ENCODE measurements at regions not wholly inside any gene's neighbourhood (a gene's known extent, or its start where the extent isn't known, plus 50 kb on each side); places are given as distances from the start of the nearest gene placed in this dataset.

GRCh38 chr9:89882930-89883361 is 278.1 kb downstream of the GADD45G start:
- H3K4me3 Mint-ChIP-seq, result no peak overlapping the region
- H3K36me3 Mint-ChIP-seq (ENCODE audit: insufficient read depth), result no peaks in the 10 kb centered on the region
- H3K4me1 Mint-ChIP-seq (ENCODE audit: low read depth in 2 of 2), result no peaks in the 10 kb centered on the region
- H3K27me3 Mint-ChIP-seq, result no peaks in the 10 kb centered on the region
- H3K27ac Mint-ChIP-seq, result no peak overlapping the region
- H3K9me3 Mint-ChIP-seq, result no peaks in the 10 kb centered on the region
- no peak for ATAC-seq (replicated peaks)
- DNase-seq, result no peak

GRCh38 chr9:89883401-89884341 is 278.9 kb downstream of the GADD45G start:
- H3K4me3 Mint-ChIP-seq, result no peak overlapping the region
- H3K9me3 Mint-ChIP-seq, result no peaks in the 10 kb centered on the region
- no peak overlapping the region for H3K27ac Mint-ChIP-seq
- no peaks in the 10 kb centered on the region for H3K27me3 Mint-ChIP-seq
- DNase-seq (no peak), ATAC-seq (replicated peaks) (no peak)
- no peaks in the 10 kb centered on the region for H3K36me3 Mint-ChIP-seq (ENCODE audit: insufficient read depth)
- H3K4me1 Mint-ChIP-seq (ENCODE audit: low read depth in 2 of 2), result no peaks in the 10 kb centered on the region

GRCh38 chr9:89884356-89885083 is 279.7 kb downstream of the GADD45G start:
- no peaks in the 10 kb centered on the region for H3K36me3 Mint-ChIP-seq (ENCODE audit: insufficient read depth)
- no peaks in the 10 kb centered on the region for H3K4me1 Mint-ChIP-seq (ENCODE audit: low read depth in 2 of 2)
- H3K27ac Mint-ChIP-seq, result no peak overlapping the region
- no peak for ATAC-seq (replicated peaks)
- H3K27me3 Mint-ChIP-seq, result no peaks in the 10 kb centered on the region
- H3K4me3 Mint-ChIP-seq, result no peak overlapping the region
- no peaks in the 10 kb centered on the region for H3K9me3 Mint-ChIP-seq
- no peak for DNase-seq

GRCh38 chr9:89885156-89885555 is 280.3 kb downstream of the GADD45G start:
- no peak overlapping the region for H3K27ac Mint-ChIP-seq
- DNase-seq (no peak), ATAC-seq (replicated peaks) (no peak)
- H3K27me3 Mint-ChIP-seq, result no peaks in the 10 kb centered on the region
- H3K4me3 Mint-ChIP-seq, result no peak overlapping the region
- H3K9me3 Mint-ChIP-seq, result no peaks in the 10 kb centered on the region
- H3K4me1 Mint-ChIP-seq (ENCODE audit: low read depth in 2 of 2), result no peaks in the 10 kb centered on the region
- no peaks in the 10 kb centered on the region for H3K36me3 Mint-ChIP-seq (ENCODE audit: insufficient read depth)

- DNase-seq (no peak), ATAC-seq (replicated peaks) (no peak)
- Mint-ChIP-seq H3K9me3 (no peaks in the 10 kb centered on the region), H3K4me3 (no peak overlapping the region), H3K36me3 (ENCODE audit: insufficient read depth) (no peaks in the 10 kb centered on the region), H3K4me1 (ENCODE audit: low read depth in 2 of 2) (no peaks in the 10 kb centered on the region), H3K27me3 (peaks cover 0 to 5% of the 10 kb centered on the region in 2 donors), H3K27ac (no peak overlapping the region)
Measured at GRCh38 chr9:89886281-89886700, 281.5 kb downstream of the GADD45G start.

- no peaks in the 10 kb centered on the region for H3K4me1 Mint-ChIP-seq (ENCODE audit: low read depth in 2 of 2)
- DNase-seq (no peak), ATAC-seq (replicated peaks) (no peak)
- no peak overlapping the region for H3K27ac Mint-ChIP-seq
- H3K4me3 Mint-ChIP-seq, result no peak overlapping the region
- H3K36me3 Mint-ChIP-seq (ENCODE audit: insufficient read depth), result no peaks in the 10 kb centered on the region
- H3K27me3 Mint-ChIP-seq, result peaks cover 0 to 8% of the 10 kb centered on the region in 2 donors
- no peaks in the 10 kb centered on the region for H3K9me3 Mint-ChIP-seq
Measured at GRCh38 chr9:89887286-89887685, 282.5 kb downstream of the GADD45G start.

- Mint-ChIP-seq H3K4me1 (ENCODE audit: low read depth in 2 of 2) (no peaks in the 10 kb centered on the region), H3K36me3 (ENCODE audit: insufficient read depth) (no peaks in the 10 kb centered on the region), H3K27me3 (peaks cover 6 to 8% of the 10 kb centered on the region in 2 donors), H3K4me3 (no peak overlapping the region), H3K27ac (no peak overlapping the region), H3K9me3 (no peaks in the 10 kb centered on the region)
- no peak for ATAC-seq (replicated peaks)
- no peak for DNase-seq
Measured at GRCh38 chr9:89888233-89888632, 283.4 kb downstream of the GADD45G start.

GRCh38 chr9:89888677-89889076 is 283.9 kb downstream of the GADD45G start:
- DNase-seq (no peak), ATAC-seq (replicated peaks) (no peak)
- Mint-ChIP-seq H3K27me3 (peaks cover 8% of the 10 kb centered on the region in 2 donors), H3K36me3 (ENCODE audit: insufficient read depth) (no peaks in the 10 kb centered on the region), H3K9me3 (no peaks in the 10 kb centered on the region), H3K4me1 (ENCODE audit: low read depth in 2 of 2) (no peaks in the 10 kb centered on the region), H3K4me3 (no peak overlapping the region), H3K27ac (no peak overlapping the region)

- no peak for DNase-seq
- no peaks in the 10 kb centered on the region for H3K4me1 Mint-ChIP-seq (ENCODE audit: low read depth in 2 of 2)
- H3K27ac Mint-ChIP-seq, result no peak overlapping the region
- no peak for ATAC-seq (replicated peaks)
- peaks cover 8% of the 10 kb centered on the region in 2 donors for H3K27me3 Mint-ChIP-seq
- H3K36me3 Mint-ChIP-seq (ENCODE audit: insufficient read depth), result no peaks in the 10 kb centered on the region
- no peaks in the 10 kb centered on the region for H3K9me3 Mint-ChIP-seq
- H3K4me3 Mint-ChIP-seq, result no peak overlapping the region
Measured at GRCh38 chr9:89889865-89890264, 285.1 kb downstream of the GADD45G start.

GRCh38 chr9:89890326-89890980 is 285.6 kb downstream of the GADD45G start:
- no peaks in the 10 kb centered on the region for H3K4me1 Mint-ChIP-seq (ENCODE audit: low read depth in 2 of 2)
- H3K36me3 Mint-ChIP-seq (ENCODE audit: insufficient read depth), result no peaks in the 10 kb centered on the region
- no peak overlapping the region for H3K4me3 Mint-ChIP-seq
- no peak overlapping the region for H3K27ac Mint-ChIP-seq
- no peak for DNase-seq
- H3K27me3 Mint-ChIP-seq, result peaks cover 8 to 10% of the 10 kb centered on the region in 2 donors
- H3K9me3 Mint-ChIP-seq, result no peaks in the 10 kb centered on the region
- no peak for ATAC-seq (replicated peaks)

- H3K36me3 Mint-ChIP-seq (ENCODE audit: insufficient read depth), result no peaks in the 10 kb centered on the region
- H3K27ac Mint-ChIP-seq, result no peak overlapping the region
- no peak for DNase-seq
- no peak for ATAC-seq (replicated peaks)
- H3K4me1 Mint-ChIP-seq (ENCODE audit: low read depth in 2 of 2), result no peaks in the 10 kb centered on the region
- peaks cover 8 to 17% of the 10 kb centered on the region in 2 donors for H3K27me3 Mint-ChIP-seq
- no peak overlapping the region for H3K4me3 Mint-ChIP-seq
- no peaks in the 10 kb centered on the region for H3K9me3 Mint-ChIP-seq
Measured at GRCh38 chr9:89891221-89891590, 286.4 kb downstream of the GADD45G start.

- ATAC-seq (replicated peaks) (no peak), DNase-seq (no peak)
- Mint-ChIP-seq H3K36me3 (ENCODE audit: insufficient read depth) (no peaks in the 10 kb centered on the region), H3K27me3 (peaks cover 8 to 20% of the 10 kb centered on the region in 2 donors), H3K9me3 (no peaks in the 10 kb centered on the region), H3K27ac (no peak overlapping the region), H3K4me3 (no peak overlapping the region), H3K4me1 (ENCODE audit: low read depth in 2 of 2) (no peaks in the 10 kb centered on the region)
Measured at GRCh38 chr9:89891591-89892304, 286.9 kb downstream of the GADD45G start.

- H3K4me3 Mint-ChIP-seq, result no peak overlapping the region
- peaks cover 8 to 29% of the 10 kb centered on the region in 2 donors for H3K27me3 Mint-ChIP-seq
- no peak for DNase-seq
- H3K4me1 Mint-ChIP-seq (ENCODE audit: low read depth in 2 of 2), result no peaks in the 10 kb centered on the region
- no peak overlapping the region for H3K27ac Mint-ChIP-seq
- ATAC-seq (replicated peaks), result no peak
- H3K36me3 Mint-ChIP-seq (ENCODE audit: insufficient read depth), result no peaks in the 10 kb centered on the region
- H3K9me3 Mint-ChIP-seq, result no peaks in the 10 kb centered on the region
Measured at GRCh38 chr9:89892920-89893319, 288.1 kb downstream of the GADD45G start.
